IPS DF 4.7 (cell line): ENCODE measurements at regions not wholly inside any gene's neighbourhood (a gene's known extent, or its start where the extent isn't known, plus 50 kb on each side); places are given as distances from the start of the nearest gene placed in this dataset.
"Not testable (repeated sequence)": the region's sequence is repeated elsewhere in the genome, so short reads cannot be mapped to it uniquely, and the experiment has no call there.

Source experiments
- DNase-seq: peaks from one replicate; pipeline ENCODE4 v3.0.0-alpha.2; 2013; ENCODE audit warnings: low spot score; ENCODE audit errors: extremely low read depth

DNA sequence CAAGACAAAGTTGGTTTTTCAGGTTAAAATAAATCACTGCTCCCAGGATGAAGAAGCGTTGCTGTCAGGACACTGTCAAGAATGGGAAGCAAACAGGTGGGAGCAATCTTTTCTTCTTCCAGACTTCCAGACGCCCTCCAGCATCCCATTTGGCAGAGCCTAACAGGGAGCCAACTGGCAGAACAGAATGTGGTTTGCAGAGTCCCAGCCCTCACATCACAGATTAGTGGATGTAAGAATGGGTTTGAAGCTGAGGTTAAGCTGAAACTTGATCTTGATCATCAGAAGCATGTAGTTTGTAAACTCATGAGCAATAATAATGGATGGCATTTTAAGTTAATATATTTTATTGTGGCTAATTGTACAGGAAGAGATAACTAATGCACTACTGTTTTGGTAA is 636.4 kb downstream of the SLC6A15 start:
- DNase-seq, result no peak

DNA sequence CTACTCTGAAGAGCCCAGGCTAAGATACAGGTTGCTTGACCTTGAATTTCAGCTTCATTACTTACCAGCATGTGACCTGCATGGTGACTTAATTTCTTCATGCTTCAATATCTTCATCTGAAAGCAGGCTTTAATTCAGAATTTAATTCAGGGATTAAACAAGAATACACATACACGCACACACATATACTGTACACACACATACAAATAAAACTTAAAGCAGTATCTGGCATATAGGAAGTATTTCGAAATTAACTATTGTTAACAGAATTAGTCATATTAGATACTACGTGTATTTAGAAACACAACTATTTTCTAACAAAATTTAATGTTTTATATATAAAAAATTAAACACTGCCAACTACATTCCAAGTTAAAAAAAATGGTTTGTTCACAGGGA is 640.3 kb downstream of the SLC6A15 start:
- no peak for DNase-seq

DNA sequence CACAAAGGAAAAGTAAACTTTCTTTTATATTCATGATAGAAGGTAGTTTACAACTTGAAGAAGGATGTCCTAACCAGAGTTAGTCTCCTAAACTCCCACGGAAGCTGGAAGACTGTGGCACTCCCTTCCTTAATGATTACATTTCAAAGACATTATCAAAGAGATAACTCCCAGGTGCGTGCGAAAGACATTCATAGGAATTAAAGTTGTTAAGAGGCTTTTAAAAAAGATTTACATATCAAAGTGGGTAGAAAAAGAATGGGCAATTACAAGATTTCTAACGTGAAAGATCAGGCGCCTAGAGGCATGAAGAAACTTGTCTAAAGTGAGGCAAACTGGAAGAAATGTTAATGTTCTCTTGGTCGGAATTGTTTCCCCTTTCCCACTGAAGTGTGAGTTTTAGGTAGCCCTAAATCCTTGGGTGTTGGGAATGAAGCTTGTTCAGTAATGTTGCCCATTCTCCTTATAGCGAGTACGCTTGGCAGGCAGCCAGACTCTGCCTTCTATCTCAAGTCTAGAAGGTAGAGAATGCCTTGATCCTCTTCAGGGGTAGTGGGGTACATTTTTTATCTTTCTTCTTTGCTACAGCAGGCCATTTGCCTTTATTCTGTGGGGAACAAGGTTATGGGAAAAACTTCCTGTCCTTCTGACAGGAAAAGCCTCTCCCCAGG is 642.0 kb downstream of the SLC6A15 start:
- no peak for DNase-seq

- no peak for DNase-seq
These were observed 664.7 kb downstream of the SLC6A15 start for GRCh38 chr12:84247931-84248330.

DNA sequence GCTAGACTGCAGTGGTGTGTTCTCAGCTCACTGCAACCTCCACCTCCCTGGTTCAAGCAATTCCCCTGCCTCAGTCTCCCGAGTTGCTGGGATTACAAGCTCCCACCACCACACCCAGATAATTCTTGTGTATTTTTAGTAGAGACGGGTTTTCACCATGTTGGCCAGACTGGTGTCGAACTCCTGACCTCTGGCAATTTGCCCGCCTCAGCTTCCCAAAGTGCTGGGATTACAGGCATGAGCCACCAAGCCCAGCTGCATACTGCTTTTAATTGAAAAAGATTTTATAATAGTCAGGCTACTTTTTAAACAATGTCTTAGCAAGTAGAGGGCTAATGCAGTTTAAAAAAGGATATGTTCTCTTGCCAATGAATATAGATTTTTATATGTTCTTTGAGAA is 668.9 kb downstream of the SLC6A15 start:
- DNase-seq, result no peak

- no peak for DNase-seq
These were observed 689.8 kb downstream of the SLC6A15 start for GRCh38 chr12:84222841-84223240.

GRCh38 chr12:84218406-84218805 is 694.2 kb downstream of the SLC6A15 start:
- no peak for DNase-seq

DNA sequence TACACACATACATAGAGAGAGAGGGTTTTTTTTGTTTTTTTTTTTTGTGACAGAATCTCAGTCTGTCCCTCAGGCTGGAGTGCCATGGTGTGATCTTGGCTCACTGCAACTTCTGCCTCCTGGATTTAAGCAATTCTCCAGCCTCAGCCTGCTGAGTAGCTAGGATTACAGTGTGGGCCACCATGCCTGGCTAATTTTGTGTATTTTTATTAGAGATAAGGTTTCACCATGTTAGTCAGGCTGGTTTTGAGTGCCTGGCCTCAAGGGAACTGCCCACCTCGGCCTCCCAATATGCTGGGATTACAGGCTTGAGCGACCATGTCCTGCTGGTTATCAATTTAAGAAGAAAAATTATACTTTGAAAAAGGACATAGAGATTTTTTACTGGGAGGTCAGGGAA is 710.6 kb downstream of the SLC6A15 start:
- no peak for DNase-seq

- DNase-seq, result no peak
These were observed 714.2 kb downstream of the SLC6A15 start for GRCh38 chr12:84198294-84198946.

GRCh38 chr12:84191779-84192178 is 720.8 kb downstream of the SLC6A15 start:
- DNase-seq, result no peak

DNA sequence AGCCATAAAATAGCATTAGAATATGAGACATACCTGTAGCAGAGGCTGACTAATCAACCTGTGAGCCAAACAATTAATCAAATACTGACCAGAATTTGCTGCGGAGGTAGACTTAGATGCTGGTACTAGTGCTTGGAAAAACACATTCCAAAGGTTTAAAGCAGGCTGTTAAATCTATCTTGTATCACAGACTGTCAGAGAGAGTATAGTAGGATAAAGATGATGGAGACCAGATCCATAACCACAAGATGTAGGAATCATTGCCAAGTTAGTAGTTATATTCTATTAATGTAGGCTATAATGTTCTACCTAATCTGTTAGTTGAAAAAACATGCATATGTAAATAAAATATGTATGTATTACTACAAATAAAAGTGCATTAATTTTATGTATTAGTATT is 726.2 kb downstream of the SLC6A15 start:
- no peak for DNase-seq

- DNase-seq, result no peak
These were observed 729.0 kb downstream of the SLC6A15 start for GRCh38 chr12:84183576-84183975.

DNA sequence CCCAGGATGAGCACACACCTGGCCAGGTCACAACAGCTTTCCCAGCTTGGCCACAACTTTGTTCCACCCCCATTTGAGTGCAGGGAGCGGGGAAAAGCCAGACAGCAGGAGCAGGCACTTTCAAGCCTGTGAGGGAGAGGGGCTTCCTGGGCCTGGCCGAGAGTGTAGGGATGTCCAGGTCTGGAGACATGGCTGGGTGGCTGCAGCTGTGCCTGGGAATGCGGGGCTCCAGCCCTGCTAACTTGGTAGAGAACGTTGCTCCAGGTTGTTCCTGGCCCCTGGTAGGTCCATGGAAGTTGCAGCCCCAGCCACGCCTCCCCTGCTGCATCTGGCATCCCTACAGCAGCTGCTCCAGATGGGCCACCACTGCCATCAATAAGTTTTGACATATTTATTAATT is 738.5 kb downstream of the SLC6A15 start:
- no peak for DNase-seq

GRCh38 chr12:84172823-84173424 is 739.7 kb downstream of the SLC6A15 start:
- no peak for DNase-seq

GRCh38 chr12:84166812-84167211 is 745.8 kb downstream of the SLC6A15 start:
- DNase-seq, result no peak

- DNase-seq, result no peak
These were observed 746.5 kb downstream of the SLC6A15 start for GRCh38 chr12:84165998-84166571.

- DNase-seq, result no peak
These were observed 751.3 kb downstream of the SLC6A15 start for GRCh38 chr12:84161296-84161695.

DNA sequence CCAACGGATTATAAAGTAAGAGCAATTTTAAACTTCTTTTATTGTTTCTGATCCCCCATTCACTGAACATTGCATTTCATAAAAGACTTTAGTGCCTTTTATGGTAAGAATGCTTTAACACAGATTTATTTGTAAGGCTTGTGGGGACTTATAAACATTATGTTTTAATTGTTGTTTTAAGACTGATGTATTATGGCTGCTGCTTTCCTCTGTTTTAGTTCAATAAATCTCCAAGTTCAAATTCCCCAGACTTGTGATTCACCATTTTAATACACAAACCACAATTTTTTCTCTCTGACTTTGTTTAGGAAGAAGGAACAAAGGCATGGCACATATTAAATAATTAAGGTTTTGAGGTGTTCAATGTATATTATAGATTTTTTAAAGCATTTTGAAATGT is 753.3 kb downstream of the SLC6A15 start:
- DNase-seq, result no peak

DNA sequence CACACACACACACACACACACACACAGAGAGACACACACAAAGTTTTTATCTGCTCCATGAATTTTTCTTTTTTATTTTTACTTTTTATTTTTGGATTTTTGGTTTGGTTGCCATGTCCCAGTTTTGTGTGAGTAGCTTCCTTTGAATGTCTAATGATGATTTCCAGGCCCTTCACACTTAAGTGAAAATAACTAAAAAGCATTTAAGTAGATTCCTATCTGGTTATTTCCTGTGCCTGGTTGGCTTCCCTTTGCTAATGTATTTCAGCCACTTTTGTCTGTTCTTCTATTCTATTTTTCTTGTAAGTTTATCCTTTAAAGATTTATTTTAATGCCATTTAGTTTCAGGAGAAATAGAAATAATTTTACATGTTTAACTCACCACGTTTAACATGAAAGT is 755.4 kb downstream of the SLC6A15 start:
- DNase-seq, result no peak

- not testable (repeated sequence) for DNase-seq
These were observed 757.3 kb downstream of the SLC6A15 start for GRCh38 chr12:84154991-84155930.

- DNase-seq, result not testable (repeated sequence)
These were observed 758.1 kb downstream of the SLC6A15 start for GRCh38 chr12:84154439-84154990.
